ENCODE measurements at regions not wholly inside any gene's neighbourhood (a gene's known extent, or its start where the extent isn't known, plus 50 kb on each side); places are given as distances from the start of the nearest gene placed in this dataset.
"Not testable (repeated sequence)": the region's sequence is repeated elsewhere in the genome, so short reads cannot be mapped to it uniquely, and the experiment has no call there.

DNA sequence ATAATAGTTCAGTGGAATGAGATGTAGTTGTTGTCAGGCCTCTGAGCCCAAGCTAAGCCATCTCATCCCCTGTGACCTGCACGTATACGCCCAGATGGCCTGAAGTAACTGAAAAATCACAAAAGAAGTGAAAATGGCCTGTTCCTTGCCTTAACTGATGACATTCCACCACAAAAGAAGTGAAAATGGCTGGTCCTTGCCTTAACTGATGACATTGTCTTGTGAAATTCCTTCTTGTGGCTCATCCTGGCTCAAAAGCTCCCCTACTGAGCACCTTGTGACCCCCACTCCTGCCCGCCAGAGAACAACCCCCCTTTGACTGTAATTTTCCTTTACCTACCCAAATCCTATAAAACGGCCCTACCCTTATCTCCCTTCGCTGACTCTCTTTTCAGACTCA, 361.4 kb upstream of the ARRDC3 start:
- DNase-seq: not testable (repeated sequence)

DNA sequence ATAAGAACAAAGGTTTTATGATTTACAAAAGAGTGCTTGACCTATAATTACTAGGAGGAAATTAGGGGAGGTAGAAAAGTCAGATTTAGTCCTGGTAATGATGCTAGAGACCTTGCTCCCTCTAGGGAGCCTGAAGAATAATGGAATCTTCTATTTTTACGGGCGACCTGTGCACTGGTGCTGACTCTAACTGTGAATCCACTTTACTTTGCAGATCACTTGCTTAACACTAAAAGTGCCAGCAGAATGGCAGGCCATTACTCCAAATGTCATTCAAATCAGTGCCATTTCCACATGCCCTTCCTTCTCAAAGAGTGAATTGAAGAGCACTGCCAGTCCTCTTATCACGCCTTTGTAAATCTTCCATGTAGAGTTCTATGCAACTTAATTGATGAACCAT, 359.4 kb upstream of the ARRDC3 start:
- DNase-seq: no peak

DNA sequence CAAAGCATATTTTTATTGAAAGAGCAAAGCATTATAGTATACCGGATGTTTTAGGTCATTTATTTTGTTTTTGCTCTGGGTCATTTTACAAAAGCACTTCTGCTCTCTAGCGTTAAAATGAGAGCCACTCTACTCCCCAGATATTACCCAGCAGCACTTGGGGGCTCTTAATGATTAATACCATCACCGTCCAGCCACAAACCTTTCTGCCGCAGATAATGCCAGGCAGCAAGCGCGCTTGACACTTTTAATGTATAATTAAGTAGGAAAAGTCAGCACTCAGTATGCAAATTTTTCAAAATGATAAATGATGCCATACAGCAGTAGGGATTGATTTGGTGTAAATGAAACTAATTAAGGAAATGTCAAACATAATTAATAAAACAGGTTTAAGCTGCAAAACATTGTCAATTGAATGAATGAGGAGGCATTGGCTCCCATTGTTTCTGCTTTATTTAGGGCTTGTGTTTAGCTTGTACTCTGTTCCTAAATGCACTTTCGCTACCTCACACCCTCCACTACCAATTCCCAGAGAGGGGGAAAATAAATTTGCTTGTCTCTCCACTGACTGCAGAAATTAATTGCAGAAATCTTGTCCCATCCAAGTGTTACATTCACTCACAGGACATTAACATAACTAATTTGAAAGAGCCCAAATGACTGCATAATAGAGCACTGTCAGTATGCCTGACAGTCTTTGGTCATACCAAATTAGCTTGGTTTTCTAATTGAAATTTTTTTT, 358.8 kb upstream of the ARRDC3 start:
- DNase-seq: no peak

DNA sequence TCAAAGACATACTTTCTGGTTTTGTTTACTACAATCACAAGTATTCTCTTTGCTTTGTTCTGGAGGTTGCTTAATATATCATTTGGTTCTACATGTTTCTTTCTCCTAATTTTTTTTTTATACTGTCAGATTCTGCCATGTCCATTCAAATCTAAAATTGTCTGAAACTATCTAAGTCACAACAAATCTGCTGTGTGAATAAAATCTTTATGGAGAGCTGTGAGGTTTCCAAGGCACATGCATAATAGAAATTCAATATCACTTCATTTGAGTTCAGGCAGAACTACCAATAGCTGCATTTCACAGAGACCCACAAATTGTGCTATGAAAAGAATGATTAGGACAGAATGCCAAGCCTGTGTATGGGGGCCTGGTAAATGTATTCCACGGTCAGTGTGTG, 346.9 kb upstream of the ARRDC3 start:
- no peak for DNase-seq

DNA sequence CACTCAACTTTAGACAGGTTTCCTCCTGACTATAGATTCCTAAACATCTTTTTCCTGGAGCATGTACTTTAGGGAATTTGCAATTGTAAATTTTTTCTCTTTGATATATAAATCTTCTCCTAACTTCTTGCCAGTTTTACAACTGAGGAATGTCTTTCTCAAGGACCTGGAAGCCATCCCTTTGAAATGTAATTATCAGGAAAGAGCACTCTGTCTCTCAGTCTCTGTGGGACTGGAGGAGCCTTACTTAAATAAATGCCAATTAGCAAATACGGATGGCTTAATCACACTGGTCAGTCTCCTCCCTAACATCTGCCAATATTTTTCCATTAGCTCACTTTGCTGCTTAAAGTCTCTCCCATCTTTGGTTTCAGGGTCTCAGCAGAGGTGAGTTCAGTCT, 344.3 kb upstream of the ARRDC3 start:
- DNase-seq: no peak

DNA sequence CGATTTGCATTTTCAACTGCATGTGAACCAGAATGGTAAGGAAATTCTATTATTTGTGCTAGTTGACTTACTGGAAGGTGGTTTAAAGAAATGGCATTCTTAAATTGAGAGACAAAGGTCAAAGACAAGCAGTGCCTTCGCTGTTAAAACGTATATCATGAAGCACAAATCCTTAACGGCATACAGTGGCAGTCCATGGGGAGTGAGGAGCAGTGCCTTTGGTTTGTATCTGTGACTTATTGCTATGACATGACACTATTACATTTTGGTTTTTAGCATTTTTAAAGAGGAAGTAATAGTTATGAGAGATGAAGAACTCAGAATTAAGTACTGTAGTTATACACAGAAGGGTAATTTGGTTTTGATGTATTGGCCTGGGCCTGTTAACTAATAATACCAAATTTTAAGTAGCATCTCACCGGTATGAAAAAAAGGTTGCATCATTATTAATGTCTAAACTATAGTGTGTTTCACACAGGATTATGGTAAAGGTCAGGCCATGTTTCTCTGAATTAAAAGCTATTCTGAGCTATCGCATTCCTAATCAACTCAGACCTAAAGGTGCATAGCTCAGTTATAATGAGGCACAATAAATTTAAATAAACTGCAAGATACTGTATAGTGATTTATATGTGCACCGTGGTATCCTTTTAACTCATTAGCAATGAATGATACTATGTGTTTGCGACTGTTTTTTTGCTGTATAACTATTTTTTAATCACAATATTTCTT, 339.8 kb upstream of the ARRDC3 start:
- DNase-seq: no peak

DNA sequence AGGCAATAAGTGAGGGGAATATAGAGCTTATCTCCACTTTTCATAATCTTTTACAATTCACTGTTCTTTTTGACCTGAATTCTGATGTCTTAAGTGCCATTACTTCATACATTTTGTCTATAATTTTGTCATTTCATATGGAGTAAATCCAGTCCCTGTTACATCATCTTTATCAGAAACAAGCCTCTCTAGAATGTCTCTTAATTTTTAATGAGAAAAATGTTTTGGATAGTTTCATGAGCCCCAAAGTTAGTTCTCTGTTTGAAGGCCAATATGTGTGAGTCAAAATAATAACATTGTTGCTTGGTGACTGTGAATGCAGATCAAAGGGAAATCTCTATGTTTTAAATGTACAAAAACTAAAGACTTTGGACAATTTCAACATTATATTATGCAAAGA, 329.6 kb upstream of the ARRDC3 start:
- no peak for DNase-seq

DNA sequence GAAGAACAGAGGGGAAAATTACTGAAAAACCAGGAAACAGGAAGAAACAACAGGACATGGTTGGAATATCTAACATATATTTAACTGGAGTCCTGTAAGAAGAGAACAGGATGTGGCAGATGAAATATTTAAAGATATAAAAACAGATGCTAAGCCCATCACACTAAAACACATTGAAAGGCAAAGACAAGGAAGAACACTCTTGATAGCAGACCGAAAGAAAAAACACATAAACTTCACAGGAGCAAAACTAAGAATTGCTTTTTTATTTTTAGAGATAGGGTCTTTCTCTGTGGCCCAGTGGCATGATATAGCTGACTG, 324.4 kb upstream of the ARRDC3 start:
- DNase-seq: no peak

DNA sequence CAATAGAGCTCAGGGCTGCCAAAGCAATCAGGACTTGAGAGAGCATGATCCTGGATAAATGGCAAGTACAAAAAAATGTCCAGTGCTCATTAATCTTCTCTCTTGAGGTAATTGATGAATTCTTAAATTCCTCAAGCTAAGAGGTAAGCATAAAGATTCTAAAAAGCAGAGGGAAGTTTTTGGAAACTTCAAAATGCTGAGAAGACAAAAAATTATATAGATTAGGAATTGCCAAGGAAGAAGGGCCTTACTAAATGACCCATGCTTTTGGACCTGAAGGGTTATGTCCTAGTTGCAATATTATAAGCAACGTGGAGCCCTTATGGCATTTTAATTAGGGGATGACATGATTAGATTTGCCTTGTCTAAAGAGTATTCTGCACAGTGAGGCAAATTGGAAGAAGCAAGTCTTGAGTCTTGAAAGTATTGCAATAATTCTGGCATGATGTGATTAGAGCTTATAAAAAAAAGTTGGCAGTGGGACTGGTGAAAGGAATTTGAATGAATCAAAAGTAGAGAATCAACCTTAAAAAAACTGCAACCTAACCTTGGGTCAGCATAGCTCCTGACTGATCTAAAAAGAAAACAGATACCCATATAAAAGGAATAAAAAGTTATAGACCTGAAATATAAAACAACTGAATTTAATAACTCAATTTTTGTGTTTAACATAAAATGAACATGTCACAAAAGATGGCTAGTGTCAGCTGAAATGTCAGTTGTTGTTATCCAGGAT, 323.8 kb upstream of the ARRDC3 start:
- DNase-seq: no peak

DNA sequence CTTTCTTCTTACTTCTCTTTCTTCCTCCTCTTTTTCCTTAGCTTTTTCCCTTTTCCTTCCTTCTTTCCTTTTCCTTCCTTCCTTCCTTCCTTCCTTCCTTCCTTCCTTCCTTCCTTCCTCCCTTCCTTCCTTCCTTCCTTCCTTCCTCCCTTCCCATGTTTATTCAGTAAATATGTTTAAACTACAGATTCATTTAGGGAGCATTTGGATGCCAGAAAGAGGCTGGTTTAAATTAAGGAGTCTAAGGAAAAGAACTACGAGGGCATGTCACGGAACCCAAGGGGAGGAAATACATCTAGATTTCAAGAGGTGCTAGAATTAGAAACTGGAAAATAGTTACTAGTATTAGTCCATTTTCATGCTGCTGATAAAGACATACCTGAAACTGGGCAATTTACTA, 320.0 kb upstream of the ARRDC3 start:
- no peak for DNase-seq

DNA sequence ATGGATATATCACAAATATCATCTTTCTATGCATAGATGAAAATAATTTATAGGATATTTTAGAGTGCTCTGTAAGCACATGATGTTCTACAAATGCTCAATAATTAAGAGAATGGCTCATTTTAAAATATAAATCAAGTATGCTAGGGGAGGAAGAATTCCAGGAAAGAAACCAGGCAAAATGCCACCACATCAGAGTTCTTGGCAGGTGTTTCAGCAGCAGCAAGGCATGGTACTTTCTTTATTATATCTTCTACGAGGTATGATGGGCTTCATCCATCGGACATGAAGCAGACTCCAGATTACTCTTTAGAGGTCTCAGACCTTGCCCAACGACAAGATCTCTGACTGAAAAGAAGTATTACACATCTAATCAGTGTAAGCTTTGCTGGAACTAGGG, 316.3 kb upstream of the ARRDC3 start:
- DNase-seq: no peak

DNA sequence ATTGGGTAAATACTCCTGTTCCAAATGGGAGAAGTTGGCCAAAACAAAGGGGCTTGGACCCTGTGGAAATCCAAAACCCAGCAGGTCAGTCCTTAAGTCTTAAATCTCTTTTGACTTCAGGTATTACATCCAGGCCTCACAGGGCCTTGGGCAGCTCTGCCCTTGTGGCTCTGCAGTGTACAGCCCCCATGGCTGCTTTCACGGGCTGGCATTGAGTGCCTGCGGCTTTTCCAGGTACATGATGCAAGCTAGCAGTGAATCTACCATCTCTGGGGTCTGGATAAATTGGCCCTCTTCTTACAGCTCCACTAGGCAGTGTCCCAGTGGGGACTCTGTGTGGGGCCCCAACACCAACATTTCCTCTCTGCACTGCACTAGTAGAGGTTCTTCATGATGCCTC, 308.5 kb upstream of the ARRDC3 start:
- DNase-seq: no peak

DNA sequence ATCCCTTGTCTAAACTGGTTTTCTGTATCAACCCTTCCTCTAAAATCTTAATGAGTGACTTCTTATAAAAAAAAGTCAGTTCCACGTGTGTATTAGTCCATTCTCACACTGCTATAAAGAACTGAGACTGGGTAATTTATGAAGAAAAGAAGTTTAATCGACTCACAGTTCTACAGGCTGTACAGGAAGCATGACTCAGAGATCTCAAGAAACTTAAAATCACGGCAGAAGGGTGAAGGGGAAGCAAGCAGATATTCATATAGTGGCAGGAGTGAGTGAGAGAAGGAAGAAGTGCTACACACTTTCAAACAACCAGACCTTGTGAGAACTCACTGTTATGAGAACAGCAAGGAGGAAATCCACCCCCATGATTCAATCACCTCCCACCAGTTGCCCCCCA, 307.8 kb upstream of the ARRDC3 start:
- no peak for DNase-seq

DNA sequence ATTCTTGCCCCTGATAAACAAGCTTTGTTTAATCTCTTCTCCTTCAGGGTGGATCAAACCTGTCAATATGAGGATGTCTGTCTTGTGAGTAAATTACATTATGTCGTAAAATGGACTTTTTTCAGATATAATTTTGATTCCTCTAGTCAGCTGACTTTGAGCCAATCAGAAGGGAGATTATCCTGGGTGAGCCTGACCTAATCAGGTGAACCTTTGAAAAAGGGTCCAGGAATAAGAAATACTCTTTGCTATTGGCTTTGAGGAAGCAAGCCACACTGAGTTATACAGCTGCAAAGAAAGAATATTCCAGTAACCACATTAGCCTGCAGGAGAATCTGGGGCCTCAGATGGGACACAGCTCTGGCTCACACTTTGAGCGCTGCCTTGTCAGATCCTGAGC, 304.3 kb upstream of the ARRDC3 start:
- no peak for DNase-seq

DNA sequence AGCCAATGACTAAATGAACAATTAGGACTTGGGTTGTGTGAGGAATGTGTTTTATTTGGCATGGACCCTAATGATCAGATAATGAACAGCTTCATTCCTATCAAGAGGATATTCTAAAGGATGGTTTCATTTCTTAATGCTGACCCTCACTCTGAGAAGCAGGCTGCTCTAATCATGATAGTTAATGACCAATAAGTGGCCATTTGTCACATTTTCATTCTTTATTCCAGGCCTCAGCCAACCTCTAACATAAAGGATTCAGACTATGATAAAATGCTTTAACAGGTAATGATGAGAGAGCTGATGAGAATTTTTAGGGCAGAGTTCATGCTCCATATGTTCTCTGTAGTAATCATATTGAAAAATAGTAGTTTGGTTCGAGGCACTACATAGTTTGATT, 301.5 kb upstream of the ARRDC3 start:
- no peak for DNase-seq

DNA sequence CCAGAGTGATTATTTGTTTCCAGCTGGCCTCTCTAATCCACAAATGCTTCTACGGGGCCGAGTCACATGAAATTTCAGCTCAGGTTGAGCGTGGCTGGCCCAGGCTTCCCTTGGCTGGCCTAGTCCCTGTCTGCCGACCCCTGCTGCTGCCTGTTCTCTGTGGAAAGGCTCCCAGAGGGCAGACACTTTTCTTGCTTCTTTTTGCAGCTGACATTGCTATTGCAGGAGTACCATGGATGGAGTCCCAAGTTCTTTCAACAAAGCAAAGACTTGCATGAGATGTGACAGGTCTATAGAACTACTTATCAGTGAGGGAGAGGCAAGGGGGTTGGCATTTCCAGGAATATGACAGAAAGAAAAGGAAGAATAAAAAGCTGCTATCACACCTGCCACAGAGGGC, 287.4 kb upstream of the ARRDC3 start:
- no peak for DNase-seq

DNA sequence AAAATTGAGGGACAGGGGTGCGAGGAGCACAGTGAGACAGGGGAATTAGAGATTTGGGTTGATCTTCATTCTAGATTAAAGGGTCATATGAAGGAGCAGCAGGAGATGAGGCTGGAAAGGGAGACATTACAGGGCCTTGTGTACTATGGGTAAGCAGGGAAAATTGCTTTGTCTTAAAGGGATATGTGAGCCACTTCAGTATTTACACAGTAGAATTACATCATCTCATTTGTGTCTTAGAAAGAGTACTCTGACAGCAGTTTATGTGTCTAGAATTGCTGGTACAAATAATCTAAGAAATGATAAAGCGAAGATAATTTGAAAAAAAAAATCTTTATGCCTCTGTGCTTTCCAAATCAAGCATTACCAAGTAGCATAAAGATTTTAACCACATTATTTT, 287.0 kb upstream of the ARRDC3 start:
- no peak for DNase-seq

DNA sequence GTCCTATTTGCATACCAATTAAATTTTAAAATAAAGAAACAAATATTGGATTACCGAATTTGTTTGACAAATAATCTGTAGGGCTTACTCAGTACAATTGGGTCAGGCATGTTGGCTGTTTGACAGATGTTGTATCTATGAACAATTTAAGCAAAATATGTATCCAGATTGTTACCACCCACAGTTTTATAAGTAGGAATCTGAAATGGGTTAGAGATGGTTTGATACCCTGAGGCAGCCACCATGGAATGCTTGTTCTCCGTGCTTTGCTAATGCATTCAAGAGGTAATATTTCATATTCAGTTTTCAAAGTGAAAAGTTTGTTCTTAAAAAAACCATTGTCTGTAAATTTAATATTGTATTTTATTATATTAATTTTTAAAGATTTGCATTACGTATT, 285.1 kb upstream of the ARRDC3 start:
- DNase-seq: no peak

DNA sequence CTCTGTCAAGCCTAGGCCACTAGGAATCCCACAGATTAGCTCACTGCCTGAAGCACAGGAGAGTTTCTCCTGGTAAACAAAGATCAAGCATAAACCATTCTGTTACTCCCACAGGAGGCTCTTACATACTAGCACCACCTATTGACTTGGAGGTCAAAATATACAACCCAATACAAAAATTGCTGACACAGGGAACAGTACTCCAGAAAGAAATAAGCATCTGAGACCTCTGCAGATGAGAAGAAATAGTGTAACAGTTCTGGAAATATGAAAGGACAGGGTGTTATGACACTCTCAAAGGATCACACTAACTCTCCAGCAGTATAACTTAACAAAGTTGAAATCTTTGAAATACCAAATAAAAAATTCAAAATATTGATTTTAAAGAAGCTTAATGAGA, 269.6 kb upstream of the ARRDC3 start:
- DNase-seq: no peak

DNA sequence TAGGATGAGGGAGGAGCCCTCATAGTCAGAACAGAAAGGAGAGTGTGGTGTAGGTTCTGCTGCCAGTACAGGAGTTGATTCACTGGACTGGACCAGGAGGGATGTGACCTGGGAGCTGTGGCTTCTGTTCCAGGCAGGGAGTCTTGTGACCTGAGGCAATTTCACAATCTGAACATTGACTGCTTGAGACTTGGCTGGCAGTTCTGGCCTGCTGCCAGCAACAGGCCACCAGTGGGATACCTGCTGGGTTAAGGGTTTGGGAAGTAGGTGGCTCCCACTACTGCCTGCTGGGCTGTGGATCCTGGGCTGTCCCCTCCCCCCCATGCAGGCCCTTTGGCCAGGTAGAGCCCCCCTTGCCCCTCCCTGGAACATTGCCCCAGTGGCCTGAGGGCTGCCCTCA, 268.6 kb upstream of the ARRDC3 start:
- no peak for DNase-seq

DNA sequence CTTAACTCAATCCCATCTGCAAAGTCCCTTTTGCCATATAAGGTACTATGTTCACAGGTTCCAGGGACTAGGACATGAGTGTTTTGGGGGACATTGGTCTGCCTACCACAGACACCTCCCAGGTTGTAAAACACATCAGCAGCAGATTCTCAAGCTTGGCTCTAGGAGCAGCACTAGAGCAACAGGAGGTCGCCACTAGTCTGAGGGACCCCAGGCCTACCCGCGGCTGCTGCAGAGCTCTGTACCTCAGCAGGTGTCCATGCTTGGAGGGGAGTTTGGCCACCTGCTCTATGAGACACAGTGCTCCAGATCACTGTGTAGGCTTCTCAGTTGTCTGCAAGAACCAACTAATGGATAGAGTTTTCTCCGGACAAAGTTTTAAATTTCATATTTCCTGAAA, 262.2 kb upstream of the ARRDC3 start:
- DNase-seq: no peak

DNA sequence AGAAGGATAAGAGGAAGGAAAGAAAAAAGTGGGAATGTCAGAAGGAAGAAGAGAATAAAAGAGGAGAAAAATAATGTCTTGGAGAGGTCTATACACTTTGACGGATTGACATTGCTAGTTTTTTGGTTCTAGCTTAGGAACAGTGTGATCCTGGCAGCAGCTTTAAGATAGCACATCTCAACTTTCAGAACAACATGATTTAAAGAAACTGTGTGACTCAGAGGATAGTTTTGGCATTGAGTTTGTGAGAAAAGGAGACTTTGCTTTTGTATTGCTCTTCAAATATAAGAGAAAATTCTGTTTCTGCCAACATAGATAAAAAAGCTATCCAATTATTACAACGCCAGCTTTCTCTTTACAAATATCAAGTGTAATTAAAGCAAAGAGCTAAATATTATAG, 260.7 kb upstream of the ARRDC3 start:
- no peak for DNase-seq

DNA sequence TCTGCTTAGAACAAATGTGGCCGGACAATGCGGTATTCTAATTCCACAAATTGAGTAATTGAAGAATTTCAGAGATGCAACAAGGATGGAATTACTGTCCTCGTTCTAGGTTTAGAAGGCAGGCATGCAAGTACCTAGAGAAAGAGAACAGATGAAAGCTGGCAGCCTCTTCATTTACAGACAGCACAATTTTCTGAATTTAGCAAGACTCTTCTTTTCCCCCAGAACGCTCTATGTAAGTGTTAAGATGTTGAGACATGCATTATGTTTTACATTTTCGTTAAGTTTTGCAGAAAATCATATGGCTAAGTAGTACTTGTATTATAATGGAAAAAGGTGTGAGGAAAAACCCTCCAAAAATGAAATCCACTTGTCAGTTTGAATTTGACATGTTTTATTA, 259.5 kb upstream of the ARRDC3 start:
- DNase-seq: no peak

DNA sequence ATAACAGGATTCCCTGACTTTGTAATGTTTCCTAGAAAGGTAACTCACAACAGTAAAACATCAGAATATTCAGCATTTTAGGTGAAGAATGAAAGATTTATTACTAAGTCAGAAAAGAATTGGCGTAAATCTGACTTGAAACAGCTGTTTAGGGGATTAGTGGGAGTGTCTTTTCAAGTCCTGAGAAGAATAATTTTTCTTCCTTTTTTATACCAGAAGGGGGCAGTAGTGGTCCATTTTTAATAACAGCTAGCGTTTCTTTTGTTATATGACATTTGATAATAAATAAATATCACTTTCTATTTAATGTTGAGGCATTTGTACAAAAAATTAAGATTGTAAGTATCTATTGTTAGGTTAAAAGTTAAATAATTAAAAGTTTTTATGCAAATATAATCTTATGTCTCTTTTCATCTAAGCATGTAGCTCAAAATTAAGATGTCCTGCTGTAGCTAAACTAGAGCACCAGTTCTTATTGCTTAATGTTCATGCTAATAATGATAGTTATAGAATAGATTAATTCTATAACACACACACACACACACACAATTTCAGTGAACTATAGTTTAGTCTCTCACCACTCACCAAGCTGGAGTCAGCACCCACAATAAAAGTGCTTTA, 258.7 kb upstream of the ARRDC3 start:
- no peak for DNase-seq
